ENCODE measurements at regions not wholly inside any gene's neighbourhood (a gene's known extent, or its start where the extent isn't known, plus 50 kb on each side); places are given as distances from the start of the nearest gene placed in this dataset.

DNA sequence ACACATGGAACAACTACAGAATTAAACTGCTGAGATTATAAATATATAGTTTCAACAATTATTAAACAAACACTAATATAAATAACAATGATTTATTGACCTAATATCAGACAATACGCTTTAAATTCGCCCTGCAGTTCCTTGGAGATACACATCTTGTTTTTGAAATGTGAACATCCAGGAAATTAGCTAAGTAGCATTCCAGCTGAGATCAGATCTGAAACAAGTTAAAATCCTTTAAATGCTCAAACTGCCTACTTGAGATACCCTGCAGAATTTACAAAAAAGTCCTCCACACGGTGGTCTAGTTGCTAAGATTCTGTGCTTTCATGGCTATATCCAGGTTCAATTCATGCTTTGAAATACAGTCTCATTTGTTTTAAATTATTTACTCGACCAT is 101.4 kb upstream of the OLFM3 start (continued):
- no peak for TF ChIP-seq MTF2 (CRISPR knock-in tag; IDR thresholded peaks at IDR 0.05; ENCODE audit: borderline replicate concordance)
- no peak for TF ChIP-seq FOXK2 (IDR thresholded peaks at IDR 0.05)
- no peak for TF ChIP-seq ZGPAT (CRISPR knock-in tag; IDR thresholded peaks at IDR 0.05)
- TF ChIP-seq ZBTB38 (CRISPR knock-in tag; IDR thresholded peaks at IDR 0.05) = no peak
- TF ChIP-seq ZFAT (CRISPR knock-in tag; conservative IDR thresholded peaks at IDR 0.05) = no peak
- TF ChIP-seq PLRG1 (conservative IDR thresholded peaks at IDR 0.05) = no peak
- TF ChIP-seq, protein P1, sequence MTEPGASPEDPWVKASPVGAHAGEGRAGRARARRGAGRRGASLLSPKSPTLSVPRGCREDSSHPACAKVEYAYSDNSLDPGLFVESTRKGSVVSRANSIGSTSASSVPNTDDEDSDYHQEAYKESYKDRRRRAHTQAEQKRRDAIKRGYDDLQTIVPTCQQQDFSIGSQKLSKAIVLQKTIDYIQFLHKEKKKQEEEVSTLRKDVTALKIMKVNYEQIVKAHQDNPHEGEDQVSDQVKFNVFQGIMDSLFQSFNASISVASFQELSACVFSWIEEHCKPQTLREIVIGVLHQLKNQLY (CRISPR knock-in tag; IDR thresholded peaks at IDR 0.05) = no peak
- no peak for TF ChIP-seq NCOR1 (IDR thresholded peaks at IDR 0.05; ENCODE audit: borderline replicate concordance, low read length)
- TF ChIP-seq ZNF607 (CRISPR knock-in tag; IDR thresholded peaks at IDR 0.05; ENCODE audit: borderline replicate concordance) = no peak

- no peak overlapping the region for H3K27ac ChIP-seq (ENCODE audit: extremely low read length, insufficient read depth, low read length)
- BruUV-seq (replicated peaks) = no TSS peak
- no peak overlapping the region for H3K9ac ChIP-seq (ENCODE audit: insufficient read depth, low read depth, low read length)
- no peaks in the 10 kb centered on the region for H3K36me3 ChIP-seq (replicated peaks in 1 of 2; ENCODE audit: control insufficient read depth in 1 of 2, insufficient read depth in 2 of 2, low read length in 2 of 2)
- no peaks in the 10 kb centered on the region for H3K27me3 ChIP-seq (ENCODE audit: control insufficient read depth in 1 of 2, insufficient read depth in 2 of 2, low read length in 2 of 2)
- H3K4me2 ChIP-seq (ENCODE audit: low read depth, low read length) = no peak overlapping the region
- no peak overlapping the region for H3K4me3 ChIP-seq (replicated peaks in 1 of 3; ENCODE audit: insufficient read depth in 1 of 3, low read depth in 2 of 3, low read length in 3 of 3)
- no peak for TF ChIP-seq ZNF660 (CRISPR knock-in tag; IDR thresholded peaks at IDR 0.05; ENCODE audit: borderline replicate concordance, low read depth)
- no peak for TF ChIP-seq ZSCAN31 (CRISPR knock-in tag; IDR thresholded peaks at IDR 0.05; ENCODE audit: low read depth)
- no peak for TF ChIP-seq FOXK2 (IDR thresholded peaks at IDR 0.05)
- TF ChIP-seq, protein P2, sequence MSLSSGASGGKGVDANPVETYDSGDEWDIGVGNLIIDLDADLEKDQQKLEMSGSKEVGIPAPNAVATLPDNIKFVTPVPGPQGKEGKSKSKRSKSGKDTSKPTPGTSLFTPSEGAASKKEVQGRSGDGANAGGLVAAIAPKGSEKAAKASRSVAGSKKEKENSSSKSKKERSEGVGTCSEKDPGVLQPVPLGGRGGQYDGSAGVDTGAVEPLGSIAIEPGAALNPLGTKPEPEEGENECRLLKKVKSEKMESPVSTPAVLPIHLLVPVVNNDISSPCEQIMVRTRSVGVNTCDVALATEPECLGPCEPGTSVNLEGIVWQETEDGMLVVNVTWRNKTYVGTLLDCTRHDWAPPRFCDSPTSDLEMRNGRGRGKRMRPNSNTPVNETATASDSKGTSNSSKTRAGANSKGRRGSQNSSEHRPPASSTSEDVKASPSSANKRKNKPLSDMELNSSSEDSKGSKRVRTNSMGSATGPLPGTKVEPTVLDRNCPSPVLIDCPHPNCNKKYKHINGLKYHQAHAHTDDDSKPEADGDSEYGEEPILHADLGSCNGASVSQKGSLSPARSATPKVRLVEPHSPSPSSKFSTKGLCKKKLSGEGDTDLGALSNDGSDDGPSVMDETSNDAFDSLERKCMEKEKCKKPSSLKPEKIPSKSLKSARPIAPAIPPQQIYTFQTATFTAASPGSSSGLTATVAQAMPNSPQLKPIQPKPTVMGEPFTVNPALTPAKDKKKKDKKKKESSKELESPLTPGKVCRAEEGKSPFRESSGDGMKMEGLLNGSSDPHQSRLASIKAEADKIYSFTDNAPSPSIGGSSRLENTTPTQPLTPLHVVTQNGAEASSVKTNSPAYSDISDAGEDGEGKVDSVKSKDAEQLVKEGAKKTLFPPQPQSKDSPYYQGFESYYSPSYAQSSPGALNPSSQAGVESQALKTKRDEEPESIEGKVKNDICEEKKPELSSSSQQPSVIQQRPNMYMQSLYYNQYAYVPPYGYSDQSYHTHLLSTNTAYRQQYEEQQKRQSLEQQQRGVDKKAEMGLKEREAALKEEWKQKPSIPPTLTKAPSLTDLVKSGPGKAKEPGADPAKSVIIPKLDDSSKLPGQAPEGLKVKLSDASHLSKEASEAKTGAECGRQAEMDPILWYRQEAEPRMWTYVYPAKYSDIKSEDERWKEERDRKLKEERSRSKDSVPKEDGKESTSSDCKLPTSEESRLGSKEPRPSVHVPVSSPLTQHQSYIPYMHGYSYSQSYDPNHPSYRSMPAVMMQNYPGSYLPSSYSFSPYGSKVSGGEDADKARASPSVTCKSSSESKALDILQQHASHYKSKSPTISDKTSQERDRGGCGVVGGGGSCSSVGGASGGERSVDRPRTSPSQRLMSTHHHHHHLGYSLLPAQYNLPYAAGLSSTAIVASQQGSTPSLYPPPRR (CRISPR knock-in tag; IDR thresholded peaks at IDR 0.05; ENCODE audit: borderline replicate concordance) = no peak
- TF ChIP-seq, protein P3, sequence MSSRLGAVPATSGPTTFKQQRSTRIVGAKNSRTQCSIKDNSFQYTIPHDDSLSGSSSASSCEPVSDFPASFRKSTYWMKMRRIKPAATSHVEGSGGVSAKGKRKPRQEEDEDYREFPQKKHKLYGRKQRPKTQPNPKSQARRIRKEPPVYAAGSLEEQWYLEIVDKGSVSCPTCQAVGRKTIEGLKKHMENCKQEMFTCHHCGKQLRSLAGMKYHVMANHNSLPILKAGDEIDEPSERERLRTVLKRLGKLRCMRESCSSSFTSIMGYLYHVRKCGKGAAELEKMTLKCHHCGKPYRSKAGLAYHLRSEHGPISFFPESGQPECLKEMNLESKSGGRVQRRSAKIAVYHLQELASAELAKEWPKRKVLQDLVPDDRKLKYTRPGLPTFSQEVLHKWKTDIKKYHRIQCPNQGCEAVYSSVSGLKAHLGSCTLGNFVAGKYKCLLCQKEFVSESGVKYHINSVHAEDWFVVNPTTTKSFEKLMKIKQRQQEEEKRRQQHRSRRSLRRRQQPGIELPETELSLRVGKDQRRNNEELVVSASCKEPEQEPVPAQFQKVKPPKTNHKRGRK (CRISPR knock-in tag; IDR thresholded peaks at IDR 0.05) = no peak
- TF ChIP-seq, protein P4, sequence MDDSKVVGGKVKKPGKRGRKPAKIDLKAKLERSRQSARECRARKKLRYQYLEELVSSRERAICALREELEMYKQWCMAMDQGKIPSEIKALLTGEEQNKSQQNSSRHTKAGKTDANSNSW (CRISPR knock-in tag; IDR thresholded peaks at IDR 0.05; ENCODE audit: borderline replicate concordance) = no peak
- TF ChIP-seq GMEB2 (CRISPR knock-in tag; IDR thresholded peaks at IDR 0.05; ENCODE audit: low read depth) = no peak
- intact Hi-C loops (cut with micrococcal nuclease; ENCODE audit: unreplicated experiment) (no loop called here), in situ Hi-C loops (cut with HindIII; ENCODE audit: extremely low pct_ligation_motif_present, low pct_unique_long_range_greater_than_20kb) (no loop called here)
- no peaks in the 10 kb centered on the region for H3K79me2 ChIP-seq (ENCODE audit: insufficient read depth, low read length)
- H3K4me1 ChIP-seq (ENCODE audit: insufficient read depth, low read length) = no peaks in the 10 kb centered on the region
- FAIRE-seq = no peak
- ChIA-PET CTCF (ENCODE audit: low intra/inter-chr PET ratio, low total read pairs) (no interaction called here), POLR2A (no interaction called here)
- no peak overlapping the region for H2AFZ ChIP-seq (ENCODE audit: low read length)
- ATAC-seq = no peak
- H3K9me3 ChIP-seq (ENCODE audit: low read length) = peaks cover 27% of the 10 kb centered on the region
- no peak for DNase-seq (ENCODE audit: low spot score)
- no peaks in the 10 kb centered on the region for H4K20me1 ChIP-seq (ENCODE audit: insufficient read depth, low read length)
Measured at GRCh38 chr1:102097451-102097850, 100.7 kb upstream of the OLFM3 start.
